ENCODE measurements at regions not wholly inside any gene's neighbourhood (a gene's known extent, or its start where the extent isn't known, plus 50 kb on each side); places are given as distances from the start of the nearest gene placed in this dataset.
"Not testable (repeated sequence)": the region's sequence is repeated elsewhere in the genome, so short reads cannot be mapped to it uniquely, and the experiment has no call there.

DNA sequence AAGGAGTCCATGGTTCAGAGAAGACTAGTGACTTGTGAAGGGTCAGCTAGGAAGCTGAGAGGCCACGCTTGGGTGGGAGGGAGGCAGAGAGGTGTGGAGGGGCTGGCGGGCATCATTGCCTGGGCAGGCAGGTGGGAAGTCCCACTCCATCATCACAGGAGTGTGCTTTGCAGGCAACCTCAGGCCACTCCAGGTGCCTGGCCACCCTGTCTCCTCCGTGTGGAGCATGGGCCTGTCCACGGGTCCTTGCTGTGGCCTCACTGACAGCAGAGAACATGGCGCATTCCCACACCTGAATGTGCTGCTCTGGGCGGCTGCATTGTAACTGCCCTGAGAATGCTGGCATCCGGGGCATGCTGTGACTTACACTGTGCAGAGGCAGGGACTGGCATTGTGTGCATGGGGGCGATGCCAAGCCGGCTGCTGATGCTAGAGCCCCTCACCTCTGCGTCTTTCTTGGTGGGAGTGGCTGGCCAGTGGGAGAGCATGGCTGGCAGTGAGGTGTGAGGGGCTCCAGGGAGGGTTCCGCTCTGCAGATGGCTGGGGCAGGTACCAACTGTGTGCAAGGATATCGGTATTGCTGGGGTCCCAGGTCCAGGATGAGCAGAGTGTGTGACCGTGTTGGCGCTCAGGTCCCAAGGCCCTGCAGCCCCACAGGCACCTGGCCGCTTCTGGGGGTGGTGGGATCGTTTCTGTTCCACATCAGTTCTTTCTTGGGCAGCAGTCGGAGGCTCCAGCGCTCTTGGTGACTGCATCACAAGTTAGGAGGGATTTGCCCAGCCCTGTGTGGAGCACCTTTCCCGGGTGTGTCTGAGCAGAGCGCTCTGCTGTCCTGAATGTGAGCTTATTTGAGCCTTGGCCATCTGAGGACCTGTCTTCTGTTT, 94.8 kb downstream of the NPIPB11 start:
- no peak for DNase-seq (ENCODE audit: low read depth in 2 of 3, low spot score in 2 of 3)

DNA sequence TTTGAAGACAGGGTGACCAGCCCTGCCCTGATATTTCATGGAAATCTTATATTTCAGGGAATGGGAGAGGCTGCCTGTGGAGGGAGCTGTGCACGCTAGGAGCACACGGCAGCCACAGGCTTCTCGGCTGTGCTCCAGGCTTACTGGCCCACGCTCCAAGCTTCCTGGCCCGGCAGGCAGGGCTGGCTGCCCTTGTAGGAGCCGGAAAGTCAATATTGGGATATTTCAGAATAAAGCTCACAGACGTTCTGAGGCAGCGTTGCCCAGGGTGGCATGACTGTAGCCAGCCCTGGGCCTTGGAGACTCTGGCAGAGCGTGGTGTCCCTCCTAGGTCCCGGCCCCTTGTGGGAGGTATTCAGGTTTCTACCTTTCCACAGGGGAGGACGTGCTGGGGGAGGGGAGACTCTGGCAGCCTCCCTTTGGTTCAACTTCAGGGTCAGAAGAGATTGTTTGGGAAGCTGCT, 95.6 kb downstream of the NPIPB11 start:
- no peak for DNase-seq (ENCODE audit: low read depth in 2 of 3, low spot score in 2 of 3)

DNA sequence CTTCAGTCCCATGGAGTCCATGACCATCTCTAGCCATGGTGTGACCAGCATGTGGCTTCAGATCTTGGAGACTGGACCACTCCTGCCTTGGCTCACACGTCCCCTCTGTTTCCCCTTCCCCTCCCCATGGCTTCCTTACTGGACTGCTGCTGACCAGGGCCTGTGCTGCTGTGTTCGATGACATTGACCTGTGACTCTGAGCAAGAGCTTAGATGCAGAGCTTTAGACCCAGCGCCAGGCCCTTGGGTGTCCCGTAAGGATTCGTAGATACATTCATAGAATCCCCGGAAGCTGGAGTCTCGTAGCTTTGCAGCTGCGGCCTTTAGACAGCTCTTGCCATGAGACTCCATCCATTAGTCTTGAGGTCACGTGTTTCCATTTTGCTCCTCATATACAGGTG, 96.3 kb downstream of the NPIPB11 start:
- not testable (repeated sequence) for DNase-seq (ENCODE audit: low read depth in 2 of 3, low spot score in 2 of 3)

DNA sequence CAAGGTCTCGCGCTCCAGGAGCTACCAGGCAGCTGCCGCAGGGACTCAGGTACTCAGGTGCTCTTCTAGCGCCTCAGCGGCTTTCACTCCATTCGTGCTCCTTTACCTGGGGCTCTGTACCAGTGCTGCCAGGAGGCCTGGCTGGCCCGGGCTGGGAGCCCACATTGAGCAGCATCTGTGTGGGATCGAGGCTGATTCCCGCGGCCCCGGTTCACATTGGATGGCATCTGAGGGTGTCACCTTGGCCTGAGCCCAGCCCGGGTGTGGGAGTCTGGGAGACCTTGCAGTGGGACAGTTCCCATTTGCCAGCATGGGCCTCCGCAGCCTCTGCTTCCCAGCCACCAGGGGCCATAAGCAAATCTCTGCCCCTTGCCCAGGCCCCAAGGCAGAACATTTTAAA, 96.9 kb downstream of the NPIPB11 start:
- DNase-seq (ENCODE audit: low read depth in 2 of 3, low spot score in 2 of 3) = not testable (repeated sequence)

DNA sequence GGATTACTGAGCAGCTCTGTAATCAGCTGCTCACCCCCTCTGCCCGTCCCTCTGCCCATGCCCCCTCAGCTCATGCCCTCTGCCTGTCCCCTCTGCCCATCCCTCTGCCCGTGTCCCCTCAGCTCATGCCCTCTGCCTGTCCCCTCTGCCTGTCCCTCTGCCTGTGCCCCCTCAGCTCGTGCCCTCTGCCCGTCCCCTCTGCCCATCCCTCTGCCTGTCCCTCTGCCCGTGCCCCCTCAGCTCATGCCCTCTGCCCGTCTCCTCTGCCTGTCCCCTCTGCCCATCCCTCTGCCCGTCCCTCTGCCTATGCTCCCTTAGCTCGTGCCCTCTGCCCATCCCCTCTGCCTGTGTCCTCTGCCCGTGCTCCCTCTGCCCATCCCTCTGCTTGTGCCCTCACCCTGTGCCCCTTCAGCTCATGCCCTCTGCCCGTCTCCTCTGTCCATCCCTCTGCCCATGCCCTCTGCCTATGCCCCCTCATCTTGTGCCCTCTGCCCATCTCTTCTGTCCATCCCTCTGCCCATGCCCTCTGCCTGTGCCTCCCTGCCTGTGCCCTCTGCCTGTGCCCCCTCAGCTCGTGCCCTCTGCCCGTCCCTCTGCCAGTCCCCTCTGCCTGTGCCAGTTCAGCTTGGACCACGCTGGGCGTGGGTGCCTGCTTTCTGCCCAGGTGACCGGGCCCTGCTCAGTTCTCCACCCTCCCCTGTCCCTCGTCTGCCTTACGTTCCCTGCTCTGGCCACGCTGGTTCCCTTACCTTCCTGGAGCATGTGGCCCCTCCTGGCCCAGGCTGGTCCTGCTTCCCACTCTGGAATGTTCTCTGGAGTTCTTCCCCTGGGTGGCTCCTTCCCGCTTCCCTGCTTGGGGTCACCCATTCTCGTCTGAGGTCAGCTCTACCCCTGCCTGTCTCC, 97.6 kb downstream of the NPIPB11 start:
- no peak for DNase-seq (ENCODE audit: low read depth in 2 of 3, low spot score in 2 of 3)

DNA sequence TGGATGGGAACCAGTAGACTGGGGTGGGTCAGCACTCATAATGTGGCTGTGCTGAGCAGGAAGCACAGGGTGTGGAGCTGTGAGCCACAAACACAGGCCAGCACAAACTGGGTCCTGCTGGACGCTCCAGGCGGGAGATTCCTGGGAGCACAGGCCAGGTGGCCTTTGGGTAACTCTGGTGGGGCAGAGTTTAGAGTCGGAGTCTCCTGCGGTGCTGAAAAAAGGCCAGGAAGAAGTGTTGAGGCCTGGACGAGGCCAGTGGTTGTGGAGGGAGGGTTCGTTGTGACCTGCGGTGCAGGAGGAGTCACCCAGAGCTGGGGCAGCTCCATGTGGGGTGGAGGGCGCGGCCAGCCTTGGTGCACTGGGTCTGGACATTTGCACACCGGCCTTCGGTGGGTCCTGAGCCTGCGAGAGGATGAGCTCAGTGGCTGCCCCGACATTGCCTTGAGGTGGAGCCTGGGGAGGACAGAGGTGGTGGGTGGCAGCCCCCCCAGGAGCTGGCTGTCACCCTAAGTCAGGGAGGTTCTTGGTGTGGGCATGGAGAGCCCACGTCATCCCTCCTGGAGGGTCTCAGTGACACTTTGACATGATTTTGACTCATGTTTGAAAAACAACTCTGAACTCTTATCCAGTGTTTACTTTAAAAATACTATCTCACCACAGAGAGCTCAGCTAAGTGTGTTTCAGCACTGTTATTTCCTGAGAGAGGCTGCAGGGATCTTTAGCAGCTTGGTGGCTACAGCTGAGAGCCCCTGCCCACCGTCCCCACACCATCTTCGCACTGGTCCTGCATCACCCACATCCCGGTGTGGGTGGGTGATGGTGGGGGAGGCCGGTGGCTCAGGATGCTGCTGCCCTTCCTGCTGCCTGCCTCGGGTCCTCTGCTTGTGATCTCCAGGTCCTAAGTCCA, 98.7 kb downstream of the NPIPB11 start:
- DNase-seq (ENCODE audit: low read depth in 2 of 3, low spot score in 2 of 3) = no peak

DNA sequence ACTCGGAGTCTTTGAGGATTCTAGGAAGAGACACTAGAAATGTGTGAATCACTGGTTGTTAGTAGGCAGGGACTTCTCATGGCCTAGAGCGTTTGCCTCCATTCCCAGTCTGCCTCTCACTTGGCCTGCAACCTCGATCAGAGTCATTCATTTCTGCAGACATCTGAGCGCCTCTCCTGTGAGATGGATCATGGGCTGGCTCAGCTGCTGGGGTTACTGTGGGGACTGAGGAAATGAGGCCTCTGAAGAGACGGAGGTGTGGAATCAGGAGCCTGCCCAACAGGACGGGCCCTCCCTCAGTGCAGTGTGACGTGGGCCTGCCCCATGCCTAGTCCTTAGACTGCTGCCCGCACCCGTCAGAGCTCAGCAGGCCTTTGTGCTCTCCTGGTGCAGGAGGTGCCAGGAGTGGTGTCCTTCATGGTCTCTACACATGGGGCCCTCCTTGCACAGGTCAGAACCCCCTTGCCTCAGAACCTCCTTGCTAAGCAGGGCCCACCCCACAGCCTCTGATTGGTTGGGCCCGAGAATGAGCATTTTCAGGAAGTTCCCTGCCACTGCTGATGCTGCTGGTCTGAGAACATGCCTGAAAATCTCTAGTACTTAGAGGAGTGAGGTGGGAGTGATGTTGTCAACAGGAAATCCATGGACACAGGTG, 99.4 kb downstream of the NPIPB11 start:
- no peak for DNase-seq (ENCODE audit: low read depth in 2 of 3, low spot score in 2 of 3)

DNA sequence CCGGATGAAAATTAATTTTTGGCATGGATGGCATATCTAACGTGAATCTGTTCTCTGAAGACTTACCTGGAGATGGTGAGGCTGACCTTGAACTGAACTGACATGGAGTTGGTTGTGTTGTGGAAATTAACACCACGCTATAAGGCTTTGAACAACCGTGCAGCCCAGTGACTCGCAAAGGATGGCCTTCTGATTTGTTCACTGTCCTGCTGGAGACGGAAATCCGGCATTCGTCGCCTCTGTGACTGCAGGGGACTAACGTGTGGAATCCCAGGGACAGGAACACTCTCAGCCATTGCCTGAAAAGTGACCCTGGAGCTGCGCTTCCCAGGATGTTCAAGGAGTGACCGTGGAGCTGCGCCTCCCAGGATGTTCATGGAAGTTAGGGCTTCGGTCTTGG, 100.3 kb downstream of the NPIPB11 start:
- no peak for DNase-seq (ENCODE audit: low read depth in 2 of 3, low spot score in 2 of 3)

DNA sequence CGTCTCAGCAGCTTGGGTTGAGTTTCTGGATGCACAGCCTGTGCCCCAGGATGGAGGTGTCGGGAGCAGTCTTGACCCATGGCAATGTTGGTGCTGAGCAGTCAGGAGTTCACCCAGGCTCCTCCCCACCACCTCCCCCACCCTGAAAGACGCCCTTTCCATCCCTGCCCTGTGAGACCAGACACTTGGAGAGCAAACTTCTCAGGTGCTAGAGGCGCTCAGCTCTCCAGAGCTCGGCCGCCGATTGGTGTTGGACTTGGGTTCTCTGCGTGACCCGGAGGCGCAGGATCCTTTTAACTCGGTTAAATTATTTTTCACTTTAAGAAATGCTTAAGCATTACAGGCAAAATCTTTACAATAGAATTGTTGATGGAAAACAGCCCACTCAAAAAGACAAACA, 101.5 kb downstream of the NPIPB11 start:
- DNase-seq (ENCODE audit: low read depth in 2 of 3, low spot score in 2 of 3) = not testable (repeated sequence)

DNA sequence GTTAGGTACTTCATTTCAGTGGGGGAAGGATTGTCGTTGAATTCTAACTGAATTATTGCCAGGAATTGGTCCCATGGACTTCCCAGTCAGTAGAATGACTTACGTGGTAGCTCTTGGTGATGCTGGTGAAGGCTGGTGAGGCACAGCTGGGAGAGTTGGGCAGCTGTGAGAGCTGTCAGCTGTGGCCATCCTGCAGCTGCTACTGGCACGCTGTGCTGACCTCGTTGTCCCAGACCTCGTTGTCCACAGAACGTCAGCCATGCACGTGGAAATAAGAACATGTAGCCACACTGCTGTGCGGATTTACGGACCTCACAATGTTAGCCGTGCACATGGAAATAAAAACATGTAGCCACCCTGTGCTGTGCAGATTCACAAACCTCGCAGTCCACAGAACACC, 102.3 kb downstream of the NPIPB11 start:
- DNase-seq (ENCODE audit: low read depth in 2 of 3, low spot score in 2 of 3) = no peak

DNA sequence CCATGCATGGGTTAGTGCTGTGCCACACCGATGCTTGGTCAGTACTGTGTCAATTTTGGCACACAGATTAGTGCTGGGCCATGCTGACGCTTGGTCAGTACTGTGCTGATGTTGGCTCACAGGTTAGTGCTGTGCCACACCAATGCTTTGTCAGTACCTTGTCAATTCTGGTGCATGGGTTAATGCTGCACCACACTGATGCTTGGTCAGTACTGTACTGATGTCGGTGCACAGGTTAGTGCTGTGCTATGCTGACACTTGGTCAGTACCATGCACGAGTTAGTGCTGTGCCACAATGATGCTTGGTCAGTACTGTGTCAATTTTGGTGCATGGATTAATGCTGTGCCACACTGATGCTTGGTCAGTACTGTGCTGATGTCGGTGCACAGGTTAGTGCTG, 103.0 kb downstream of the NPIPB11 start:
- DNase-seq (ENCODE audit: low read depth in 2 of 3, low spot score in 2 of 3) = no peak

DNA sequence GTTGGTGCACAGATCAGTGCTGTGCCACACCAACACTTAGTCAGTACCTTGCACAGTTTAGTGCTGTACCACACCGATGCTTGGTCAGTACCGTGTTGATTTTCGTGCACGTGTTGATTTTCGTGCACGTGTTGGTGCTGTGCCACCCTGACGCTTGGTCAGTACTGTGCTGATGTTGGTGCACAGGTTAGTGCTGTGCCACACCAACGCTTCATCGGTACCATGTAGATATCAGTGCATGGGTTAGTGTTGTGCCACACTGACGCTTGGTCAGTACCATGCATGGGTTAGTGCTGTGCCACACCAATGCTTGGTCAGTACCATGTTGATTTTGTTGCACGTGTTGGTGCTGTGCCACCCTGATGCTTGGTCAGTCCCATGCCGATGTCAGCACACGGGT, 103.5 kb downstream of the NPIPB11 start:
- no peak for DNase-seq (ENCODE audit: low read depth in 2 of 3, low spot score in 2 of 3)

DNA sequence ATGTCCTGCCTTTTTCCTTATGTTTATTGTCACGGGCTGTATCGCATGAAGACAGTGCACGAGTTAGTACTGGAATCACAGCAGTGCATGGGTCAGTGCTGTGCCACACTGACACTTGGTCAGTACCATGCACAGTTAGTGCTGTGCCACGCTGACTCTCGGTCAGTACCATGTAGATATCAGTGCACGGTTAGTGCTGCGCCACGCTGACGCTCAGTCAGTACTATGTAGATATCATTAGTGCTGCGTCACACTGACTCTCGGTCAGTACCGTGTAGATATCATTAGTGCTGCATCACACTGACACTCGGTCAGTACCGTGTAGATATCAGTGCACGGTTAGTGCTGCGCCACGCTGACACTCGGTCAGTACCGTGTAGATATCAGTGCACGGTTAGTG, 104.1 kb downstream of the NPIPB11 start:
- not testable (repeated sequence) for DNase-seq (ENCODE audit: low read depth in 2 of 3, low spot score in 2 of 3)

DNA sequence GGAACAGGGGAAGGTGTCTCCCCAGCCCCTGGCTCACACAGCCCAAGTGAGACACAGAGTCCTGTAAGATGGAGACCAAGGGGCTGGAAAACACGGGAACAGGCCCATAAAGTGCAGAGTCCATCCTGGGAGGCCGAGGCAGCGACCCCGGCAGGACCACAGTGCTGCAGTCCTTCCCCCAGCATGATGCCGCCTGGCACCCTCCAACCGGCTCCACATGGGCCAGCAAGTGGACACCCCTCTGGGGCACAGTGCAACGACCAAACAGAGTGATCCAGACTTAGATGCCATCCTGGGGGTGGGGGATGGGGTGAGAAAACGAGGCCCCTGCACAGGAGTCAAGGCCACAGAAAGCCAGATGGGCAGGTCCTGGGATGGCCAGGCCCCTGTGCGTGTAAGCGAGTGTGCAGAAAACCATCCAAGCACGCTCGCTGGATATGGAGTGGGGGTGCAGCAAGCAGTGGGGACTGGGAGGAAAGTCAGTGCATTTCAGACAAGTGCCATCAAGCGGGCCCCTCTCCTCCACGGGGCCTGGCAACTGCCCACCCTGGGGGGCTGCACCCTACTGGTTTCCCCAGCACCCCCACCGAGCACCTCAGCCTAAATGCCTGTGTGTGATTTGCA, 104.7 kb downstream of the NPIPB11 start:
- DNase-seq (ENCODE audit: low read depth in 2 of 3, low spot score in 2 of 3) = not testable (repeated sequence)

DNA sequence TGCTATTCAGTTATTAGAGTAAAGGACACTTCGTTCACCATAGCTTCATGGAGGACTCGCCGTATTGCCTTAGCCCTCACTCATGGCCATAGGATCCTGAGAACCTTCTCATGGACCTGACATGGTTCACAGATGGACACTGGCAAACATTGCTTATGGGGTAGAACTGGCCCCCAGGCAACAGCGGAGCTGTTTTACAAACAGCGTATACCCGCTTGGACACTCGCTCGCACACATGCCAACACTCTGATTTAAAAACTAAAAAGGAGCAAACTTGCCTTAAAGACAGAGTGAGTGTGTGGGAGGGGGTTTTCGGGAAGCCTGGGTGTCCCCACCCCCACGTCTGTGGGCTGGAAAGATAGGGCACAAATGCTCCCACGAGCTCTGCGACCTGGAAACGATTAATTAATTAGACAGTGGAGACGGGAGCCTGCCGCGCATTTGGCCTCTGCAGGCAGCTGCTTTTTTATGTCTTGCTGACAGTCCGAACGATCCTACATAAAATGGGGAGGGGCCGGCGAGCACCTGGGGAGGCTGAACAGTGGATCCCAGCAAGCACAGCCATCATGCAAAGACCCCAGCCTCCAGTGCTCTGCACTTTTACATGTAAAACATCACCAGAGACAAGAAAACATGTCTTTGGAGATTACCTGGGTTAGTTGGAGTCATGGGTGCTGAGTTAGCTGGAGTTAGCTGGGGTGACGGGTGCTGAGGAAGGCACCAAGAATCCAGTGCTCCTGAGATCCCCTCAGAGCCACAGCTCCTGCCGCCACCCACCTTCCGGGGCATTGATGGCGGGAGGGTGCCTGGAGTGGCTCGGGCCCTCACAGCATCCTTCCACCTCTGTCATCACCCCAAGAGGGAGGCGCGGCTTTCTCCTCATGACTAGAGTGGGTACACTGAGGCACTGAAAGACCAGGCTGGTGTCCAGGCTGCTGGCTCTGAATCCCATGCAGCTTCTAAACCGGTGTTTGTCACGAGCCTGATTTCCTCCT, 105.7 kb downstream of the NPIPB11 start:
- not testable (repeated sequence) for DNase-seq (ENCODE audit: low read depth in 2 of 3, low spot score in 2 of 3)

DNA sequence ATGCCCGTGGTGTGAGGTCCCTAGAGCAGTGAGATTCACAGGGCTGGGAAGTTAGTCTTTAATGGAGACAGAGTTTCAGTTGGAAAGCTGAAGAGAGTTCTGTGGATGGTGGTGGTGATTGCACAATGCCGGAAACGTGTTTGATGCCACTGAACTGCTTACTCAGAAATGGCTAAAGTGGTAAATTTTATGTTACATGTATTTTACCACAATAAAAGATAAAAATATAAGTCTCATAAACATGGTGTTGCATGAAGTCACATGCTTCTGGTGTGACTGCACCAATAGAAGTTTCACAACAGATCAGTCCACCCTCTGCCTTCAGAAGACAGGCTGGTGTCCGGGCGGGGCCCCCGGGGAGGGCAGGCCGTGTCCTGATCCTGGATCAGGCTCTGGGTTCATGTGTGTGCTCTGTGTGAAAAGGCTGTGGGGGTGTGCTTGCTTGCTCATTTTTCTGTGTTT, 106.5 kb downstream of the NPIPB11 start:
- not testable (repeated sequence) for DNase-seq (ENCODE audit: low read depth in 2 of 3, low spot score in 2 of 3)

DNA sequence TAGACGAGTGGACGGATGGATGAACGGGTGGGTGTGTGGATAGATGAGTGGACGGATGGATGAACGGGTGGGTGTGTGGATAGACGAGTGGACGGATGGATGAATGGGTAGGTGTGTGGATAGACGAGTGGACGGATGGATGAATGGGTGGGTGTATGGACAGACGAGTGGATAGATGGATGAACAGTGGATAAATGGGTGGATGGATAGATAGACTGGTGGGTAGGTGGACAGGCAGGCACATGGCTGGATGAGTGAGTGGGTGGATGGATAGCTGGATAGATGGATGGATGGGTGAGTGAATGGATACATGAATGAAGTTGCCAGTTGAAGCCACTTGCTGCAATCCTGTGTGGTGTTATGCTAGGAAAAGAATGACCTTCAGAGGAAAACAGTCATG, 107.5 kb downstream of the NPIPB11 start:
- not testable (repeated sequence) for DNase-seq (ENCODE audit: low read depth in 2 of 3, low spot score in 2 of 3)

DNA sequence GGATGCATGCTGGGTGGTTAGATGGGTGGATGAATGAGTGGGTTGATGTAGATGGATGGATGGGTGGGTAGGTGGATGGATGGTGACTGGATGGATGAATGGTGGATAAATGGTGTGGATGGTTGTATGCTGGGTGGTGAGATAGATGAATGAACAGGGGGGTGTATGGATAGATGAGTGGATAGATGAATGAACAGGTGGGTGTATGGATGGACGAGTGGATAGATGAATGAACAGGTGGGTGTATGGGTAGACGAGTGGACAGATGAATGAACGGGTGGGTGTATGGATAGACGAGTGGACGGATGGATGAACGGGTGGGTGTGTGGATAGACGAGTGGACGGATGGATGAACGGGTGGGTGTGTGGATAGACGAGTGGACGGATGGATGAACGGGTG, 108.2 kb downstream of the NPIPB11 start:
- DNase-seq (ENCODE audit: low read depth in 2 of 3, low spot score in 2 of 3) = not testable (repeated sequence)

DNA sequence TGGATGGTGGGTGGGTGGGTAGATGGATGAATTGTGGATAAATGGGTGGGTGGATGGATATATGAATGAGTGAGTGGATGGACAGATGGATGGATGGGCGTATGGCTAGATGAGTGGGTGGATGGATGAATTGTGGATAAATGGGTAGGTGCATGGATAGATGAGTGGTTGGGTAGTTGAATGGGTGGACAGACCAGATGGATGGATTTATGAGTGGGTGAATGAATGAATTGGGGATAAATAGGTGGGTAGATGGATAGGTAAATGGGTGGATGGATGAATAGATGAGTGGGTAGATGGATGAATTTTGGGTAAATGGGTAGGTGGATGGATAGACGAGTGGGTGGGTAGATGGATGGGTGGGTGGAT, 108.7 kb downstream of the NPIPB11 start:
- DNase-seq (ENCODE audit: low read depth in 2 of 3, low spot score in 2 of 3) = not testable (repeated sequence)

Measured in activated CD8-positive, alpha-beta memory T cell treated with anti-CD3 and anti-CD28 coated beads for 48 hours (primary cell).